HG02623 (cell line): ENCODE measurements at regions not wholly inside any gene's neighbourhood (a gene's known extent, or its start where the extent isn't known, plus 50 kb on each side); places are given as distances from the start of the nearest gene placed in this dataset.

Experiments
- ATAC-seq: cut with Tn5 transposase; IDR thresholded peaks from one replicate; pipeline ENCODE4 v1.9.1; 2021; ENCODE audit warnings: moderate library complexity; ENCODE audit not compliant: unreplicated experiment

GRCh38 chr13:48885027-48885395 lies 90.7 kb upstream of the FNDC3A start:
- ATAC-seq: no peak

DNA sequence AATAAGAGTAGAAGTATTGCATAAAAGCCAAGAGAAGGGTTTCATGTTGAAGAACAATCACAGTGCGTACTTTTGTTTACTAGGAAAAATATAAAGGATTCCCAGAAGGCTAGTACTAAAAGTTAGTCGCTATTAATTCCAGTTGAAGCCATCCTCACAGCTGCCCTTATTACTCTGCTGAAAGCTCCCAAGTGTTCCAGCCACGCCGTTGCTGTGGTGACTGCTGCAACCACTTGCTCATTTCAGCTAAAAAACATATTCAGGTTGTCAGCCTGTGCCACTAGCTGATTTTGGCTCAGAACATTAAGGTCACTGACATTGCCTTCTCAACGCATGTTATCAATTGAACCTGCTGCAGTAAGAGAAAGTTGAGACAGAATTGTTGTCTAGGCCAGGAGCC lies 87.1 kb upstream of the FNDC3A start:
- no peak for ATAC-seq

GRCh38 chr13:48890391-48890790 lies 85.3 kb upstream of the FNDC3A start:
- no peak for ATAC-seq

- no peak for ATAC-seq
Observed at GRCh38 chr13:48891586-48891985, 84.1 kb upstream of the FNDC3A start.

DNA sequence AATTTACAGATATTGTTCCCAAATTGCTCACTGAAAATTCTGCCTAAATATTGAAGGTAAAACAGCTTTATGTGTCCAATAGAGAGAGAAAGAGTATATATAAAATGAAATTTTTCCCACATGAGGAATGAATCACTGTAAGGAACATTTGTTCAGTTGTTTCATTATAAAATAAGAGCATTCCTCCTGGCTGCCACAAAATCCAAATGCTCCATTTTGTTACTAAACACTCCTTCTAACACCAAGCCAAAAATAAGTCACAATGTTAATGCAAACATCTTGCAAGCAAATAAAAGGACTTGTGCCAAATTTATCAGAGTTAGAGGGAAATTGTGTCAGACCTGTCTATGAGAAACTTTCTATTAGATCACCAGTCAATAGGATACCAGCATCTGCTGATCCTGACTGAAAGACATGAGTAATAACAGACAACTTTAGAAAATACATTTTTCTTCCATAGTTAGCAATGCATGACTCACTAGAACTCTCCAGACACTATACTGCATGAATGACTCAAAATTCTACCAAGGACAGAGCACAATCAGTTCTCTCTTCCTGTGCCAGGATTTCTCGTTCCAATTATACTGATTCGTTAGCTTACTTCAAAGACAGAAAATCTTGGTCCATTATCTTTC lies 83.5 kb upstream of the FNDC3A start:
- peak; percentile 86 for ATAC-seq

- no peak for ATAC-seq
Observed at GRCh38 chr13:48892688-48893075, 83.0 kb upstream of the FNDC3A start.

DNA sequence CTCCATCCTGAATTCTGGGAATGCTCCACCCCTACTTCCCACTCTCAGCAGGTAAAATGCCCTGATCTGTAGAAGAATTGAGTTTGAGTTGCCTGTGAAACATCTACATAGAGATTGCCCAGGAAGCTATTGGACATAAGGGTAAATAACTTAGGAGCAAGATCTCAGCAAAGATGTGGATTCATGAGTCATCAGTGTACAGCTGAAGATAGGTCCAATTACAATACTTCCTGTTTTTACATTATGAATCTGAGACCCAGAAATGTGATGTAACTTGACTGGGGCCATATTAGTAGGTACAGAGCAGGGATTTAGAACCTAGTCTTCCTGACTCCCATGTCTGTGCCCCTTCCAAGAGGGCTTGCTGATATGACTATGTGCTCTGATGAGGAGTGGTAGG lies 79.4 kb upstream of the FNDC3A start:
- no peak for ATAC-seq

- ATAC-seq: no peak
Observed at GRCh38 chr13:48901781-48902180, 73.9 kb upstream of the FNDC3A start.

- ATAC-seq: no peak
Observed at GRCh38 chr13:48902368-48902767, 73.3 kb upstream of the FNDC3A start.

- no peak for ATAC-seq
Observed at GRCh38 chr13:48904668-48905290, 70.9 kb upstream of the FNDC3A start.

GRCh38 chr13:48906200-48906599 lies 69.5 kb upstream of the FNDC3A start:
- no peak for ATAC-seq

DNA sequence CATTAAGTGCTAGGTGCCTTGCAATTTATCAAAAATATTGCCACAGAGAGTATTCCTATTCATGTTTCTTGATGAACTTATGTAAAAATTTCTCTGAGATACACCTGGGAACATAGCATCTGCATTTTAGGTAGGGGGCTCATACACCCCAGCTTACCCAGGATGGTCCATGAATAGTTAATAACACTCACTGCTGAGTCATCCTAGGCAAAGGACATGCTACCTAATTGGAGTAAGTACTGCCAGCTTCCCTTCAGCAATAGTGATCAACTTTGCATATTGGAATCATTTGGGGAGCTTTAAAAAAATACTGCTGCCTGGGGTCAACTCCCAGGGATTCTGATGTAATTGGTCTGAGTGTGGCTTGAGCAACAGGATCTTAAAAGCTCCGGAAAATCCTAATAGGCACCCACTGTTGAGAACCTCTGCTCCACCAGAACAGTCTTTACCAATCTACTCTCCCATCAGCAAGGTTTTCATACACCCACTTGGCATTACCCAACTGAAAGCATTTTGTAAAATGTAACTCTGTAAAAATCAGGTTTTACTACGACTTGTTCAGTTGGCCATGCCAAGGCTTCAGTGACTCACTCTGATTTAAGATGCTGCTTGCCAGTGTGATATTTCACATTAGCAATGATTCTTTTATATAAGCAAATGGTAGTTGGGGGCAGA lies 67.2 kb upstream of the FNDC3A start:
- no peak for ATAC-seq

- no peak for ATAC-seq
Observed at GRCh38 chr13:48909056-48909389, 66.7 kb upstream of the FNDC3A start.

DNA sequence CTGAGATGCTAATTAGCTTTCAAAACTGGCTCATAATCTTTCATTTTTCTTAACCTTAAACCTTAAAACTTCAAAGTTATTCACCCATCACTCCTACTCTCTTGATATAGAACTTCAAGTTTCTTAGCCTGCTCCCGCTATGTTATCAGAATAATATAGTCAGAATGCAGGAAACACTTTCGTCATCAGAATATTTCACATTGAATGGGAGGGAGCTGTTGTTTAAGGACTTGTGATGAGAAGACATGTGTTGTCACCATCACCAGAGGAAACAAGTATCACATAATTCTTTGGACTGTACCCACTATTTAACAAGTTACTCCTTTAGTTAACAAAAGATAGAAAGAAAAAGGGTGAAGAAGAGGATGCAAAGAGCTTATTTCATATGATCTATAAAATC lies 65.0 kb upstream of the FNDC3A start:
- ATAC-seq: no peak

DNA sequence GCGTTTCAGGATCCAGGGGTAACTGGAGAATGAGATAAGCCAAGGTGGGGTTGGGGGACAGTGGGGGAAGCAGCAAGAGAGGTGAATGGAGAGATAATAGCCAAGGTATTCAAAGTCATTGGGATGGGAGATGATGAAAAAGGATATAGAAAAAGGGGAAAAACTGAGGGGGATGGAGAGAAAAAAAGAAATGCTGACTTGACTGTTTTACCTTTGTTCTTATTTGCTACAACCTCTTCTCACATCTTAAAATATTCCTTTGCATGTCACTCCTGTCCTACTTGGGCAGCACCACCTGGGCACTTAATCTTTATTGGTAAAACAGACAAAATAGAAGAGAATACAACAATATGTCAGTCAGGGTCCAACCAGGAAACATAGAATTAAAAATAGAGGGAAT lies 56.0 kb upstream of the FNDC3A start:
- no peak for ATAC-seq

DNA sequence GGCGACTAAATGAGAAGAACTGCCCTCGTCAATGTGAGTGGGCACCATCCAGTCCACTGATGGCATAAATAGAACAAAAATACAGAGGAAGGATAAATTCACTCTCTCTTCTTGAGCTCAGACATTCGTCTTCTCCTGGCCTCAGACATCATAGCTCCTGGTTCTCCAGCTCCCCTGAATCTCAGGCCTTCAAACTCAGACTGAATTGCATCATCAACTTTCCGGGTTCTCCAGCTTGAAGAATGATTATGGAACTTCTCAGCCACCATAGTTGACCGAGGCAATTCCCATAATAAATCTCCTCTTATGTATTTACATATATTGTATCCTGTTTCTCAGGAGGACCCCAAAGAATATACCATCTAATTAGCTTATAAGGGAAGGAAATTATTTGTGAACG lies 55.0 kb upstream of the FNDC3A start:
- no peak for ATAC-seq

DNA sequence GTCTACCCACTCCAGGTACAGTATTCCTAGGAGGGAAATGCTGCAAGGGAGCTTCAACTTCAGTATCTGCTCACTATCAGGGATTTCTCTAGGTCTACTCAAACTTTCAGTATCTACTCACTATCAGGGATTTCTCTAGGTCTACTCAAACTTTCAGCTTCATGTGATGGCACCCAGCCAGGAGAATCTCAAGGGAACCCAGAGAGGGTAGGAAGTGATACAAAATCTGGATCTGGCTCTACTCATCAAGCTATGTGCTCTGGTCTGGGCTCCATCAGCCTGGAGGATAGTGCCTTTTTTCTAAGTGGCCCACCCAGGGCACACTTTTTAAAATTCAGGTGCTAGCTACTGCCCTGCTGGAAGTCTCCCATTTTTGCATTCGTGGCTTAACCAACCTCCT lies 52.3 kb upstream of the FNDC3A start:
- no peak for ATAC-seq

DNA sequence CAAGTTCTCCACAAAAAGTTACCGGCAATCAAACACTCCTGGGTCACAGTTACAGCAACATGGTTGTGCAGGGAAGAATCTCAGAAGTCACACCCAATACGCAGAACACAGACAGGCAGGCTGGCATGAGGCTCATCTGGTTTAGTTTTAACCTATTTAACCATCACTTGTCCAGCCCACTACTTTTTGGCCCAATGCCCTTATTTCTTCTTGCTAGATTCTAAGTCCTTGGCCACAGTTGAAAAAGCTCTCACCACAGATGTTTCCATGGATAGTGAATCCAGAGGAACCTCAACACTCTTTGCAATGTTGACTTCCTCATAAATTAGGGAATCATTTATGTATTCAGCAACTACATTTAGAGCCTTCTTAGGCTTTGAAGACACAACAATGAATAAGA lies 50.7 kb upstream of the FNDC3A start:
- ATAC-seq: no peak
